Omental fat pad (tissue), 3 donors: ENCODE measurements at regions not wholly inside any gene's neighbourhood (a gene's known extent, or its start where the extent isn't known, plus 50 kb on each side); places are given as distances from the start of the nearest gene placed in this dataset.
"Not testable (repeated sequence)": the region's sequence is repeated elsewhere in the genome, so short reads cannot be mapped to it uniquely, and the experiment has no call there.

Source experiments
- ATAC-seq: fragments of 150-250 bp; one replicate; pipeline ENCODE4 v1.9.1; 2016; ENCODE audit warnings: mild to moderate bottlenecking, moderate library complexity; ENCODE audit not compliant: low FRiP score
- DNase-seq: peaks from one replicate; pipeline ENCODE4 v3.0.0-alpha.2; 2019; ENCODE audit warnings: low spot score
- TF ChIP-seq, protein P1 (sequence below), 3 donors: fragments of 450-650 bp; IDR thresholded peaks; one replicate each; pipeline ENCODE4 v1.5.1; 2016 to 2017; ENCODE audit warnings: antibody characterized with exemption in 3 of 3, mild to moderate bottlenecking in 3 of 3, moderate library complexity in 2 of 3

- no peak for DNase-seq
- ATAC-seq, result no peak
- TF ChIP-seq, protein P1, sequence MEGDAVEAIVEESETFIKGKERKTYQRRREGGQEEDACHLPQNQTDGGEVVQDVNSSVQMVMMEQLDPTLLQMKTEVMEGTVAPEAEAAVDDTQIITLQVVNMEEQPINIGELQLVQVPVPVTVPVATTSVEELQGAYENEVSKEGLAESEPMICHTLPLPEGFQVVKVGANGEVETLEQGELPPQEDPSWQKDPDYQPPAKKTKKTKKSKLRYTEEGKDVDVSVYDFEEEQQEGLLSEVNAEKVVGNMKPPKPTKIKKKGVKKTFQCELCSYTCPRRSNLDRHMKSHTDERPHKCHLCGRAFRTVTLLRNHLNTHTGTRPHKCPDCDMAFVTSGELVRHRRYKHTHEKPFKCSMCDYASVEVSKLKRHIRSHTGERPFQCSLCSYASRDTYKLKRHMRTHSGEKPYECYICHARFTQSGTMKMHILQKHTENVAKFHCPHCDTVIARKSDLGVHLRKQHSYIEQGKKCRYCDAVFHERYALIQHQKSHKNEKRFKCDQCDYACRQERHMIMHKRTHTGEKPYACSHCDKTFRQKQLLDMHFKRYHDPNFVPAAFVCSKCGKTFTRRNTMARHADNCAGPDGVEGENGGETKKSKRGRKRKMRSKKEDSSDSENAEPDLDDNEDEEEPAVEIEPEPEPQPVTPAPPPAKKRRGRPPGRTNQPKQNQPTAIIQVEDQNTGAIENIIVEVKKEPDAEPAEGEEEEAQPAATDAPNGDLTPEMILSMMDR (IDR thresholded peaks at IDR 0.05), result no peak
Measured at GRCh38 chrX:143363419-143363818, 153.9 kb downstream of the SPANXN3 start.

DNA sequence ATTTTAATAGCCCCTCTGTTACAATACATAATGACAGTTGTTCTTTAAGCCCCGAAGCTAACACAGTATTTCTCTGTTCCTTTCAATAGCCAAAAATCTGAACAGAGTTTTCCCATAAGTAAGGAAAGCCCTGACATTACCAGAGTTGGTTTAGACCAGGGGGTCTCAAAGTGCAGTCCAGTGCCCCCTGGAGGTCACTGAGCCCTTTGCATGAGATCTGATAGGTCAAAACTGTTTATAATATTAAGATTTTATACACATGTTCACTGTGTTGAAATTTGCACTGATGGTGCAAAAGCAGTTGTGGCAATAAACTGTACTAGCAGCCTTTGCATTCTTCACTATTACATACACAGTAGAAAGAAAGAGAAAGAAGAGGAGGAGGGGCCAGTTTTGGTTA, 177.1 kb downstream of the SPANXN3 start:
- no peak for DNase-seq
- no peak for ATAC-seq
- TF ChIP-seq, protein P1 (IDR thresholded peaks at IDR 0.05), result no peak

- DNase-seq (no peak), ATAC-seq (no peak)
- TF ChIP-seq, protein P1 (IDR thresholded peaks at IDR 0.05), result no peak
Measured at GRCh38 chrX:143336261-143336660, 181.0 kb downstream of the SPANXN3 start.

GRCh38 chrX:143319526-143319925, 197.7 kb downstream of the SPANXN3 start:
- DNase-seq (no peak), ATAC-seq (no peak)
- TF ChIP-seq, protein P1 (IDR thresholded peaks at IDR 0.05), result no peak

GRCh38 chrX:143318857-143319256, 198.4 kb downstream of the SPANXN3 start:
- DNase-seq, ATAC-seq: not testable (repeated sequence)

GRCh38 chrX:143306991-143307937, 210.0 kb downstream of the SPANXN3 start:
- no peak for DNase-seq
- no peak for ATAC-seq
- TF ChIP-seq, protein P1 (IDR thresholded peaks at IDR 0.05), result no peak

GRCh38 chrX:143304518-143304917, 212.8 kb downstream of the SPANXN3 start:
- DNase-seq, result no peak
- TF ChIP-seq, protein P1 (IDR thresholded peaks at IDR 0.05), result no peak
- ATAC-seq, result no peak
